ENCODE measurements at regions not wholly inside any gene's neighbourhood (a gene's known extent, or its start where the extent isn't known, plus 50 kb on each side); places are given as distances from the start of the nearest gene placed in this dataset.
A peak's percentile ranks its signal among the peaks of the same experiment; 100 is the strongest.

DNA sequence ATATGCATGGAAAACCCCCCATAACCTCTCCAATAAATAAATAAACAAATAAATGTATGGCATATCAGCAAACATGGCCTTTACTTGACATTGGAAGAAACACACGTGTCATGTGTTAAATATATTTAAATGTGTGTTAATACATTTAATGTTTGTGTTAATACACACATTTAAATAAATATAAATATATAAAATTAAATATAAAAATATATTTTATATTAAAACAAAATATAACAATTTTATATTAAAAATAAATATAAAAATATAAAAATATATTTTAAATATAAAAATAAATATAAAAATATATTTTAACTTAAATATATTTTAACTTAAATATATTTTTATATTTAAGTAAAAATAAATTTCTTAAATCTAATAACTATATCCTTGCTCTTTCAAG, 187.6 kb upstream of the CXXC4 start:
- no peak for DNase-seq

GRCh38 chr4:104693601-104694201, 199.0 kb upstream of the CXXC4 start:
- DNase-seq: peak; percentile 52

DNA sequence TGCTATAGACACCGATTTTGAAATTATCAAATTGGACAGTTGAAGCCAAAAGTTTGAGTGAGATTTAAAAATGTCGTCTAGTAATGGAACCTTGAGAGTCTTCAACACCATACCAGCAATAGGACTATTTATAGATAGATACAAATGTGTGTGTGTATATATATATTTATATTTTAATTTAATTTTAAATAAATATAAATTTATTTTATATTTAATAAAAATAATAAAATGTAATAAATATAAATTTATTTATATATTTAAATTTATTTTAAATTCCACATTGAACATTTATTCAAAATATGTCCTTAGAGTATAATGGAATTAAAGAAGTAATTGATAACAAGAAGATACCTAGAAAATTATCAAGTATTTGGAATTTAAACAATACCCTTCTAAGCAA, 221.9 kb upstream of the CXXC4 start:
- no peak for DNase-seq

- DNase-seq: no peak
These were observed 225.0 kb upstream of the CXXC4 start for GRCh38 chr4:104719539-104720230.

DNA sequence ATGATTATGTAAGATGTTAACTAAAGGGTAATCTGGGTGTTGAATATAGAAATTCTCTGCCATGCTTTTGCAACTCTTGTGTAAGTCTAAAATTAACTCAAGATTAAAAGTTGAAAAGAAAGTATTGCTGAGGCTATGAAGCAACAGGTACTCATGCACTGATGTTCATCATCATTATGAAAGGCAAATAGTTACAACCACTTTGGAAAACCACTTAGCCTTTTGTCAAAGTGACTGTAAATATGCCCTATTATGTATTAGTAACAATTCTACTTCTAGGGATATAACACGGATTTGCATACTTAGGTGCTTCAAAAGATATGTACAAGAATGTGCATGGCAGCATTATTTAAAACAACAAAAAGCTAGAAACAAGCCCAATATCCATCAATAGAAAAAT, 227.8 kb upstream of the CXXC4 start:
- DNase-seq: no peak

DNA sequence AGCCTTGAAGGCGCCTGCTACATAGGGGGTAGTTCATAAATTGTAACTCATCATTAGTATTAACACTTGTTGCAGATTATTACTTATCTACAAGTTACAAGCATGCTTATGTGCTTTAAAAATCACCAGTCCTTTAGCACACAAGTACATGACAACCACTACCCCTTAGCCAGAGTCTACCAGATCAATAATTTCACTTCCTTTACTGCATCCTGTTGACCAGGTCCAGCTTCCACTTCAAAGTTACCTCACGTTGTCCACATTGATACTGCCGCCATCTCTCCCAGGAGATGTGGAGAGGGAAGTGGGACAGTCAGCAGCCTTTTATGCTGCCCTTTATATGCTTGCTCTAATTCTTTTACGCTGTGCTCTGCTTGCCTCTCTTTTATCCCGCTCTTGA, 231.3 kb upstream of the CXXC4 start:
- DNase-seq: no peak

- no peak for DNase-seq
These were observed 232.9 kb upstream of the CXXC4 start for GRCh38 chr4:104727643-104728042.

DNA sequence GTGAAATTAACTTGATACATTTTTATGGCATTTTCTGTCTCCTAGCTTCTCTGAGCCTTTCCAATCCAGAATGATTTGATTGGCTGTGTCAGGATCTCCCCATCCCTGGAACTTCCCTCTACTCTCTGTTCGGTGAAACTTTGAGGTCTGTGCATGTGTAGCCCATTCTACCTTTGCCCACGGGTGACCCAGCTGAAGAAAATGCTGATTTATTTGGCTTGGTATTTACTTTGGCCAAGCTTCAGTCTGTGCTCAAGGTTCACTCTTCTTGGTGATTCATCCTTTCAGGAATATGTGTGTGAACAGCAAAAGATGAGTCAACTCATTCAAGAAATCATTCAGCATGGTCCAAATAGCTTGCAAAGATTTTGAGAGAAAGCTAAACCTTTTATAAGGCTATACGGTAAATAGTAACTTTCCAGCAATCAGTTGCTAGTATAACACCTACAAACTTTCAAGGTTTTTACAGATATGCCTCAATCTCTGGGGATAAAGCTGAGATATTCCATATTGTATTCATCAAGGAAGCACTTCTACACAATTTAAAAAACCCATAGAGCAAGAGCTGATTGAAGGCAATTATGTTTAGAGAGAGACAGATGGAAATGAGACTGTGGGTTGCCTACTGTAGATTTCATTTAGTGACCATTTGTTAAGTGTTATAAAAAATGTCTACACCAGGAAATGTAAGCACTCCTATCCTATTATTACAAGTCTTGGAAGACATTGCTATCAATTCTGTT, 233.9 kb upstream of the CXXC4 start:
- no peak for DNase-seq

GRCh38 chr4:104732766-104733165, 238.1 kb upstream of the CXXC4 start:
- no peak for DNase-seq

- no peak for DNase-seq
These were observed 240.5 kb upstream of the CXXC4 start for GRCh38 chr4:104735174-104735573.

GRCh38 chr4:104740161-104740560, 245.5 kb upstream of the CXXC4 start:
- DNase-seq: no peak

DNA sequence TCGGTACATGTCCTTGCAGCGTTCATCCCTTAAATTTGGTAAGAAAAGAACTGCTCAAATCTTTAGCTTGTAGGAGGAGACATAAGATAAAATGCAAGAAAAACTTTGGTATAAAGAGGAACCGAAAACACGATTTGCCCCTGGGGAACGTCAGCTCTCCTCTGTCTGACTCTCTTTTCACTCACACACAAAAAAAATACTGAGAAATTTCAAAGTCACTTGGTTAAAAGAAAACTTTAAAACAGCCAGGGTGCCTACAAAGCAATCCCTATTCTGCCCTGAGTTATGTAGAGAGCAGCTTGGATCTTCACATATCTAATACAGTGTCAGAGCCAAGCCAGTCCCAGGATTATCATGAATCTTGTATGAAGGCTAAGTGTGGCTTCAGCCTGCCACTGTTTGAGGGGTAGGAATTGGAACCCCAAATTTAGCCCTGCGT, 248.5 kb upstream of the CXXC4 start:
- DNase-seq: no peak

- no peak for DNase-seq
These were observed 252.9 kb upstream of the CXXC4 start for GRCh38 chr4:104747635-104748034.

DNA sequence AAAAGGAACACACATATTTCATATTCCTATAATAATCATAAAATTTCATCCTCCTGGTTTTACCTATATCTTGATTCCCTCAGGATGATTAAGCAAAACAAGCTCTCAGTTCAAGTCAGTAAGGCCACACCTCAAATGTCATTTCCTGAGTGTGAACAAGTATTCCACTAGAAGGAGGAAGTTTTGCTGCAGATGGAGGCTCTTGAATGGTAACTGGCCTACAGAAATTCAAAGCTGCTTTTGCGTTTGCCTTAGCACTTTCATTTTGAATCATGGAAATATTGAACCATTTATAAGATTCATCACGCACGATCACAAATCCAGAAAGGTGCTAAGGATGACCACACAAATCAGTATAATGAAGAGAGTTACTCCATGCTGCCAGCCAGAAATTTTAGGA, 254.4 kb upstream of the CXXC4 start:
- DNase-seq: peak; percentile 29

DNA sequence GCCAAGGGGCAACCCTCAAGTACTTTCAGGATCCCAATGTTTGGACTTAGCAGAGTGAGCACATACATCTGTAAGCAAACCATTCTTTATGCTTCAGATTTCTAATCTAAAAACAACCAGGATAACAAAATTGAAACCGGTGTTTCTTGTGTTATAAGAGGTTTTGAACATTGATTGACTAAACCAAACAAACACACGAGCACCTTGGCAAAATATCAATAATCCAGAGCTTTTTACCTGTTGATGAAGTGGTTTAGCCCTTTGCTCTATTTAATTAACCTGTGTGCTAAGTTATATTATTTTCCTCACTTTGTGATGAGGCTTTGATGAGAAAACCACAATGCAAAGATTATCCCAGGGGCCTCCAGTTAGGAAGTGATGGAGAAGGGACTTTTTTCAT, 255.3 kb upstream of the CXXC4 start:
- no peak for DNase-seq

GRCh38 chr4:104751468-104751867, 256.8 kb upstream of the CXXC4 start:
- no peak for DNase-seq

GRCh38 chr4:104752337-104752736, 257.6 kb upstream of the CXXC4 start:
- DNase-seq: no peak

GRCh38 chr4:104756837-104757236, 262.1 kb upstream of the CXXC4 start:
- DNase-seq: no peak

DNA sequence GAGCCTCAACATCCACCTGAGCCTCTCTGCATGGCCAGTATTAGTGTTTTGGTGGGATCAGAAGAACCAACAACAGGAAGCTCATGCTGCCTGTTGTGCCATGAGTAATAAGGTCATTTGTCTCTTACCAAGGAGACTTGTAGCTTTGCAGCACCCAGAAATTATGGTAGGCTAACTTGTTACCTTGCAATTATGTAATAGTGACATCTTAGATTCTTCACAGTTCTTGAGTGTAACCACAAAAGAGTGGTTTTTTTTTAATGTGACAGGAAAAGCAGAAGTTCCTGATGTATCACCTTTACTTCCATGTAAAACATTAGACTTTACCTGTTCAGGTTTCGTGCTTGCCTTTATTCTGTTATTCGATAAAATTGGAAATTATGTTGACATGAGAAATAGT, 263.9 kb upstream of the CXXC4 start:
- DNase-seq: no peak

- DNase-seq: no peak
These were observed 269.0 kb upstream of the CXXC4 start for GRCh38 chr4:104763554-104764222.

GRCh38 chr4:104766676-104767075, 272.0 kb upstream of the CXXC4 start:
- no peak for DNase-seq

GRCh38 chr4:104772849-104773248, 278.2 kb upstream of the CXXC4 start:
- no peak for DNase-seq

GRCh38 chr4:104795264-104795939, 300.7 kb upstream of the CXXC4 start:
- DNase-seq: no peak
